GM21717 (cell line): ENCODE measurements at regions not wholly inside any gene's neighbourhood (a gene's known extent, or its start where the extent isn't known, plus 50 kb on each side); places are given as distances from the start of the nearest gene placed in this dataset.

Experiments
- ATAC-seq: cut with Tn5 transposase; IDR thresholded peaks from one replicate; pipeline ENCODE4 v1.9.1; 2021; ENCODE audit warnings: mild to moderate bottlenecking, moderate library complexity; ENCODE audit not compliant: unreplicated experiment

DNA sequence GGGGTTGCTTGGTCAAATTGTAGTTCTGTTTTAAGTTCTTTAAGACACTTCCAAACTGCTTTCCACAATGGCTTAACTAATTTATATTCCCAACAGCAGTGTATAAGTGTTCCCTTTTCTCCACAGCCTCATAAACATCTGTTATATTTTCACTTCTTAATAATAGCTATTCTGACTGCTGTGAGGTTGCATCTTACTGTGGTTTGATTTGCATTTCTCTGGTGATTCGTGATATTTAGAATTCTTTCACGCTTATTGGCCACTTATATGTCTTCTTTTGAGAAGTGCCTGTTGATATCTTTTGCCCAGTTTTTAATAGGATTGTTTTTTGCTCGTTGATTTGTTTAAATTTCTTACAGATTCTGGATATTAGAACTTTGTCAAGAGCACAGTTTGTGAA, 278.6 kb upstream of the ITM2A start:
- no peak for ATAC-seq

DNA sequence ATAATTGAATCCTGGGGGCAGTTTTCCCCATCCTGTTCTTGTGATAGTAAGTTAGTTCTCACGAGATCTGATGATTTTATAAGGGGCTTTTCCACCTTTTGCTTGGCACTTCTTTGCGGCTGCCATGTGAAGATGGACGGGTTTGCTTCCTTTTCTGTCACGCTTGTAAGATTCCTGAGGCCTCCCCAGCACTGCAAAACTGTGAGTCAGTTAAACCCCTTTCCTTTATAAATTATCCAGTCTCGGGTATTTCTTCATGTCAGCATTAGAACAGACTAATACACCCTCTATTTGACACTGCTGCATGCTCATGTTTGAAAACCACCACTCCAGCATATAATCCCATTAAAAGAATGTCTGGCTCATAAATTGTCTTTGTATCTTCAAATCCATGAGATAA, 264.4 kb upstream of the ITM2A start:
- ATAC-seq: no peak

DNA sequence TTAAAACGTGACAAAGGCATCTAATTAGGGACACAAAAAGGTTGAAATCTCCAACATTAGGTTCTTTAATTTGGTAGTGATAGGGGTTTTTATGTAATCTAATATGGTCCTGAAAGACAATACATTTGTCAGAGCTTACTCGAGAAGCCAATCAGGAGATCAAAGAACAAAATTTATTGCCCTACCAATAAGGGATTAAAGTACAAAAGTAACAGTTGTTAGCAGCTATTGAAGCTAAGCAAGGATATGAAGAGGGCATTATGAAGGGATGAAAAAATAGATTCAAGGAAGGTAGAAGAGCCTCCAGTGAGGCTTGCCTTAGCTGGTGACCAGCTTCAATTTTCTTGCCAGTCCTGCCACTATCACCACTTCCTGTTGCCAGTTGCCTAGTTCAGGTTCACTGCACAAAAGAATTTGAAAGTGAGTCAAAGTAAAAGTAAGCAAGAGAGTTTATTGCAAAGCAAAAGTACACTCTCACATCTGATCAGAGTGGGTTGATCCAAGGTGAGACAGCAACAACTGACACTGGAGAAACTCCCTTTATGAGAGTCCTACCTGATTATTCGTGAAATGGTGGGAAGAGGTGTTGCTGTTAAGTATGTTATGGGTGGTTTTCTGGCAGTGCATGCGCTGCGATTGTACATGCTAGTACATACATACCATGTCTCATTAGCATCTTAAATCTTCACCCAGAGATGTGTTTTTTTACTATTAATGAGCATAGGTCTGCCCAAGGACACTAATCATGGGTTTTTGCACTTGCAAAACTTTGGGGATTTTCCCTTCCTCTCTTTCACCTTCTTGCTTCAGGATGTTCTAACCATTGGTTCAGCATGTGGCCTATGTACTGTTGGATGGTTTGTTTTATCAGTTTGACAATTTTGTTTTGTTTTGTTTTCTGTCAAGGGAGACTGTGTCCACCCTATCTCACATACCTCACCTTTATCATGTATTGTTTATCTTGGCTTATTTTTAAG, 263.2 kb upstream of the ITM2A start:
- ATAC-seq: peak; percentile 83

DNA sequence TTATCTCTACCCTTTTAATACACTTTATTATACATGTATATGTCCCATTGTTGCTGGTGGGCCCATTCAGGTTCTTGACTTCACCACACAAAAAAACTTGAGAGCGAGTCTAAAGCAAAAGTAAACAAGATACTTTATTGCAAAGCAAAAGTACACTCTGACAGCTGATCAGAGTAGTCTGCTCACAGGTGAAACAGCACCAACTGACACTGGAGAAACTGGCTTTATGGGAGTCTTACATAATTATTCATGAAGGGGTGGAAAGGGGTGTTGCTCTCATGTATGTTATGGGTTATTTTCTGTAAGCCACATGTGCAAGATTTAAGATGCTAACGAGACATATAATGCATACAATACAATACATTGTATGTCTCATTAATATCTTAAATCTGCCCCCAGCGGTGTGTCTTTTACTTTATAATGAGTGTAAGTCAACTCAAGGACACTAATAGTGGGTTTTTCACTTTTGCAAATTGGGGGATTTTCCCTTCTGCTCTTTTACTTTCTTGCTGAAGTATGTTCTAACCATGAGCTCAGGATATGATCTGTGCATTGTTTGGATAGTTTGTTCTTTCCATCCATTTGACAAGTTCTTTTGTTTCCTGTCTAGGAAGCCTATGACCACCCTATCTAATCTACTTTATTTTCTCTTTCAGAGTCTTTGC, 256.1 kb upstream of the ITM2A start:
- peak; percentile 62 for ATAC-seq

DNA sequence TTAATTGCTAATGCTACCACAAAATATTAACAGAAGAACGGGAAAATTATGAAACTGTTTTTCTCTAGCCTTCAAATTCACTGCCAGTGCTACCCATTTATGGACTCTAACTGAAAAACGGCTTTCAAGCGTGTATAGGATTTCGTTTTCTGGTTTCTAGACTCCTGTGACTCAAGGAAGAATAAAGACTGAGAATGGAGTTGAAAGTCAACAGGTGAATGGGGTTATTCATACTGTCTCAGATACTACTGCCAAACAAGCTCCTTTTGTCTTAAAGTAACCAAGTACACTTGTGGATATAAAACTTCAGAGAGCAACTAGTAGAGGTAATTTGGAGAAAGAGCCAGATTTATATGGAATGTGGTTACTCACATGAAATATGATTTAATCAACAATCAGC, 251.1 kb upstream of the ITM2A start:
- ATAC-seq: no peak

DNA sequence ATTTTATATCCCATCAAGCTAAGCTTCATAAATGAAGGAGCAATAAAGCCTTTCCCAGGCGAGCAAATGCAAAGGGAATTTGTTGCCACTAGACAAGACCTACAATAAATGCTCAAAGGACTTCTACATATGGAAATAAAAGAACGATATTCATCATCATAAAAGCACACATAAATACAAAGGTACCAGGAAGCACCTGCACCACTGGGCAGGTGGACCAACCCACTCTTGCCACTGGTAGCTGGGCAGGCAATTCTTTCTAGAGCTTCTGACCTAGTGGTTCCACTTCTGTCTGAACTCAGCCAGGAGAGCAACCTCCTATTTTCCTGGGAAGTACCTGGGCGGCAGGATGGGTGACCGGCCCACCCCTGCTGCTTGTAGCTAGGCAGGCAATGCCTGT, 237.2 kb upstream of the ITM2A start:
- ATAC-seq: no peak

DNA sequence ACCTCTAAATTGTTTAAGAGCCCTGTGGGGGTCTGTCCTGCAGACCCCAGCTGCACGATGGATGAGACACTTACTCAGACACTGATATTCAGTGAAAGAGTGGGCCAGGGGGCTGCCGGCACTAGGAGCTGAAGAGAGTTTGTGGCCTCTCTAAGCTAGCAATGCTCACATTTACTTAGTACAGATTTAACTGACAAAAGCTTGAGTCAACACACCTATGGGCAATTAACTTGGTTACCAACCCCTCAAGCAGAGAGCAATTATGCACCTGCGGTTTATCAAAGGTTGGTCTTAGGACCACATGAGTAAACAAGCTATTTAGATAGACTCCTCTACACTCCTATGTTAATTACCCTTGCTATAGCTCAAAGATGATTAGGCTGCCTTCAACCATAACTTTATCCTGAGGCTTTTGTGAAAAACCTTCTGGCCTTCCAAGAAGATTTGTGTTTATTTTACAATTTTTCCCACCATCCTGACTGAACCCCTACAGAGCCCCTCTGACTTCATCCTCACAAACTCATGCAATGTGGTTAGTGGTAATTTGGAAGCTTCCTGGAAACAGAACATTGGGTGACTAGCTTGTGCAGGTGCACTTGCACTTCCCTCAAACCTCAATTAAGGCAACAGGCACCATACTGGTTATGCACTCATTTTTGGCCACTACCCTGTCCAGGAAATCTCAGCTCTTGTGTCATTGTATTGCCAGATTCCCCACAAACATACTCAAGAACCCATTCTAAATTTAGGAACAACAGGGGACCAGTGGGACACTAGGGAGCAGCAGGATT, 234.4 kb upstream of the ITM2A start:
- no peak for ATAC-seq

DNA sequence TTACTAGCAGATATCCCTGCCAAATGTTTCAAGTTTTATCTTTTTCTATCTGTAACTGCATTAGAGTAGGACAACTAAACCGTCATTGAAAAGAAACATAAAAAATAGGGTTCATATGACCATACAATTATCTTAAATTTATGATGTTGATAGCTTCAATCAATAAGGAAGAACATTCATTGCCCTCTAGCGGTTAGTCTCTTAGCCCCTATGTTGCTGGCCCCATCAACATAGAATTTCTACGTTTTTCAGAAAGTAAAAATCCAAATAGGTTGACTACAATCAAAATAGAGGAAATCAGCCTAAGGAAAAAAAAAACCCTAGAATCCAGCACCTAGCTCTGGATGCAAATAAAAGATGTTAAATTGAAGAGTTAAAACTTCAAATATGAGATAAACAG, 225.1 kb upstream of the ITM2A start:
- ATAC-seq: no peak

DNA sequence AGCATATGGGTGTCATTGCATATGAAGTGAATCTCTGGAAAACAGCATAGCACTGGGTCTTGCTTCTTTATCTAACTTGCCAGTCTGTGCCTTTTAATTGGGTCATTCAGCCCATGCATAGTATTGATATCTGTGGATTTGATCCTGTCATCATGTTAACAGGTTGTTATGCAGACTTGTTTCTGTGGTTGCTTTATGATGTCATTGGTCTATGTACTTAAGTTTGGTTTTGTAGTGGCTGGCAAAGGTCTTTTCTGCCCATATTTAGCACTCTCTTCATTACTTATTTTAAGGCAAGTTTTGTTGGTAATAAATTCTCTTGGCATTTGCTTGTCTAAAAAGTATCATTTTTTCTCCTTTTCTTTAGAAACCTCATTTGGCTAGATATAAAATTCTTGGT, 221.1 kb upstream of the ITM2A start:
- ATAC-seq: no peak

DNA sequence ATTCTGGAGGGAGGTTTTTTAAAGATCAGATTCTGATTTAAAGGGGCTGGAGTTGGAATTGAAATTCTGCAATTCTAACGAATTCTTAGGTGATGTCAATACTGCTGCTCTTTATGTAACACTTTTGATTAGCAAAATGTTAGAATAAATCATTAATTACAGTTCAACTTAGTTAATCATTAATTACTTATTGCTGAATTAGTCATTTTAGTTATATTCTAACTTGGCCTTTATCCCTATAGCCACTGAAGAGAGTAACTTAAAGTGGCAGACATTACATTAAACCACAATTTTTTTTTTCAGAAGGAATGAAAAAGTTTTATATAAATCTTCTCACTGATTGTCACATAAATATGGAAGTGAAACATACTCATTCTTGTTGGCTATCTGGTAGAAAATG, 206.6 kb upstream of the ITM2A start:
- ATAC-seq: no peak

DNA sequence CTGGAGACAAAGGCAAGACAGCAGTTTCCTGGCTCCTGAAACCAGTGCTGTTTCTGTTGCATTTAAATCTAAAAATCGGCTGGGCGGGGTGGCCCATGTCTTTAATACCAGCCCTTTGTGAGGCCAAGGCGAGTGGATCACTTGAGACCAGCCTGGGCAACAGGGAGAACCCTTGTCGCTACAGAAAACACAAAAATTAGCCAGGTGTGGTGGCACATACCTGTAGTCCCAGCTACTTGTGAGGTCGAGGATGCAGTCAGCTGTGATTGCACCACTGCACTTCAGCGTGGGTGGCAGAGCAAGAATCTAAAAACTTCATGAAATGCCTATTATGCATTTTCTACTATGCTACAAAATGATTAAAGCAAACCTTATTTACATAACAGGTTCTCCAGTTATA, 205.4 kb upstream of the ITM2A start:
- ATAC-seq: no peak

DNA sequence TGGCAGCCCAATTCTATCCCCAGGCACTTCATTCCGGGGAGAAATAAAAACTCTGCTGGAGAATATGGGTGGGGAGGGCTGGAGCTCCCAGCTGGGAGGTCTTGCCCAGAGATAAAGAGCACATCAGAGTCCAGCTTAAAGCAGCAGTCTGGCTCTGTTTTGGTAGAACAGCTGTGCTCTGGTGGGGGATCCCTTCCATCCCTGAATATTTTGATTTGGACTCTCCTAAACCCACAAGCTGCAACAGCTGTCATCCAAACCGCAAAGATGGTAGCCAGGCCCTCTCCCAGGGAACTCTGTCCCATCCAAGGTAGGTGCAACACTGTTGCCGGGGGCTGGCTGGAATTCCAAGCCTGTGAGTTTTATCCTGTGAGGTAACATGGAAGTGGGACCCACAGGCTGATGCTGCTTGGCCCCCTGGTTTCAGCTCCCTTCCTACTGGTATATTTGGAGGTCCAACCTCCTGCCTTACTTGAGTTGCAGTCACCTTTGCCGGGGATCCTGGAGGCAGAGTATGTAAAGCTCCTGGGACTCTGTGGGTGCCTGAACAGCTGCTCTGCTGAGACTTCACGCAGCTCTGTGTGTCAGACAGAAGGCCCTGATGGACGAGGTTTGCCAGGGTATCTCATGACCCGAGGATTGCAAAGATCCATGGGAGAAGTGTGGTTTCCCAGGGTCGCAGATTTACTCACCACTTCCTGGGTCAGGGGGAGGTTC, 203.5 kb upstream of the ITM2A start:
- no peak for ATAC-seq

DNA sequence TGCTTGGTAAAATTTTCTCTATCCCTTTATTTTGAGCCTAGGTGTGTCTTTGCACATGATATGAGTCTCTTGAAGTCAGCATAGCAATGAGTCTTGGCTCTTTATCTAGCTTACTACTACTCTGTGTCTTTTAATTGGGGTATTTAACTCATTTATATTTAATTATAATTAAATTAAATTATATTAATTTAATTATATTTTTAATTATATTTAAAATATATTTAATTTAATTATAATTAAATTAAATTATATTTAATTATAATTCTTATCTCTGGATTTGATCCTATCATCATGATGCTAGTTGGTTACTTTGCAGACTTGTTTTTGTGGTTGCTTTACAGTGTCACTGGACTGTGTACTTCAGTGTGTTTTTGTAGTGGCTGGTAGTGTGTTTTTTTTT, 201.2 kb upstream of the ITM2A start:
- ATAC-seq: no peak

DNA sequence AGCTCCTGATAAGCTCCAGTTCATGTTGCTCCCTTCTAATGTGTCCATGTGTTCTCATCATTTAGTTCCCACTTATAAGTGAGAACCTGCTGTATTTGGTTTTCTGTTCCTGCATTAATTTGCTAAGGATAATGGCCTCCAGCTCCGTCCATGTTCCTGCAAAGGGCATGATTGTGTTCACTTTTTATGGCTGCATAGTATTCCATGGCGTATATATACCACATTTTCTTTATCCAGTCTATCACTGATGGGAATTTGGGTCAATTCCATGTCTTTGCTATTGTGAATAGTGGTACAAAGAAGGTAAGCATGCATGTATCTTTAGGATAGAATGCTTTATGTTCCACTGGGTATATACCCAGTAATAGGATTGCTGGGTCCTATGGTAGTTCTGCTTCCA, 197.2 kb upstream of the ITM2A start:
- ATAC-seq: no peak

DNA sequence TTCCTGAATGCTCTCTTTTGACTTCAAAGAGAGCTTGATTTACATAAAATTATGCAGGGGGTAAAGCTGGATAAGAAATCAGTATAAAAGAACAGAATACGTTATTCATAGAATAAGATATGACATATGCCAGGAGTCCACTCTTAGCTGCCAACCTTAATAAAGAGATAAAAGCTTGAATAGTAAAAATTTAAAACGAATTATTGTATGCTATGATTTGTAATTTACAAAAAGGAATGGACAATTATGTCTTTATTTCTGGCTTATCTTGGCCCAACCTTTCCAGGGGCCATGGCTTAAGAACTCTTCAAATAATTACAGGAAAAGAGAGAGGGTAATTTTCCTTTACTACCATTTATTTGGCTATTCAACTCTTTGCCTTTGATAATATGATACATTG, 192.2 kb upstream of the ITM2A start:
- no peak for ATAC-seq

DNA sequence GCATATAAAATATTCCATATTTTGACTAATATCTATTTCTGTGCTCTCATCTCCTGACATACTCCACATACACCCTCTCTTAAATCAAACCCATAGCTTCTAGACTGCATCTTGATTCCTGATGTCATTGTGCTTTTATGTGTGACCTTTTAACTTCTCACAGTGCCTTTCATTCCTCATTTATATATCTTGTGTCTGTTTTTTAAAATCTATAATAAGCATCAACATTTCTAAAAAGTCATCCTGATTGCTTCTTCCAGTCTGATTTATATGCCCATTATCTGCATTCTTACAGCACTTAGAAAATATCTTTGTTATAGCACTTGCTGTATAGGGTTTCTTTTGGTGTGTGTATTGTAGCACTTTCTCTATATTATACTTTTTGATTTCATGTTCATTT, 190.1 kb upstream of the ITM2A start:
- no peak for ATAC-seq

DNA sequence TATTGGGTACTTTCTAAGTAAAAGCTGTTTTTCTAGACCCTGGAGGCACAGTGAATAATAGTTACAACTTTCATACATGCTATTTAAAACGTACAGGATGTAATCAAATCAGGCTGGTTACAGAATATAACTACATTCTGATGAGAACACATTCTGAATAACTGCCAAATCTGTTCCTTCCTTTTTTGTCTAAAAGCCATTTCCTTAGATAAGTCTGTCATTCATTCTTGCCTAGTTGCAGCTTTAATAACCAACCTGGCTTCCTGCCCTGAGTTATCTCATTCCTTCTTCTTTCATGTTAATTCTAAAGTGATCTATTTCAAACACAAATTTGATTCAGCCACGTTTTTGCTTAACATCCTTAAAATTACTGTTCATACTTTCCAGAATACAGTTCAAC, 189.7 kb upstream of the ITM2A start:
- no peak for ATAC-seq

DNA sequence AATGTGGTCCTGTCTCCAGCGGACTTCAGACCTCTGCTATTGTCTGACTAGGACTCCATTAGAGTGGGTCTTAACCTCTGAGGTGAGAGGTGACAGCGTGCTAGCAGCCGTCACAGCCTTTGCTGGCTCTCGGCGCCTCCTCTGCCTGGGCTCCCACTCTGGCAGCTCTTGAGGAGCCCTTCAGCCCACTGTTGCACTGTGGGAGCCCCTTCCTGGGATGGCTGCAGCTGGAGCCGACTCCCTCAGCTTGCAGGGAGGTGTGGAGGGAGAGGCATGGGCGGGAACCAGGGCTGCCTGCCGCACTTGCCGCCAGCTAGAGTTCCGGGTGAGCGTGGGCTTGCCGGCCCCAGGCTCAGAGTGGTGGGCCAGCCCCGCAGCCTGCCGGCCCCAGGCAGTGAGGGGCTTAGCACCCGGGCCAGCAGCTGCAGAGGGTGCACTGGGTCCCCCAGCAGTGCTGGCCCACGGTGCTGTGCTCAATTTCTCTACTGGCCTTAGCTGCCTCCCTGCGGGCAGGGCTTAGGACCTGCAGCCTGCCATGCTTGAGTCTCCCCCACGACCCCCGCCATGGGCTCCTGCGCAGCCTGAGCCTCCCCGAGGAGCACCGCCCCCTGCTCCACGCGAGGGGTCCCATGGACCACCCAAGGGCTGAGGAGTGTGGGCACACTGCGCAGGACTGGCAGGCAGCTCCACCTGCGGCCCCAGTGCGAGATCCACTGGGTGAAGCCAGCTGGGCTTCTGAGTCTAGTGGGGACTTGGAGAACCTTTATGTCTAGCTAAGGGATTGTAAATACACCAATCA, 163.4 kb upstream of the ITM2A start:
- no peak for ATAC-seq

DNA sequence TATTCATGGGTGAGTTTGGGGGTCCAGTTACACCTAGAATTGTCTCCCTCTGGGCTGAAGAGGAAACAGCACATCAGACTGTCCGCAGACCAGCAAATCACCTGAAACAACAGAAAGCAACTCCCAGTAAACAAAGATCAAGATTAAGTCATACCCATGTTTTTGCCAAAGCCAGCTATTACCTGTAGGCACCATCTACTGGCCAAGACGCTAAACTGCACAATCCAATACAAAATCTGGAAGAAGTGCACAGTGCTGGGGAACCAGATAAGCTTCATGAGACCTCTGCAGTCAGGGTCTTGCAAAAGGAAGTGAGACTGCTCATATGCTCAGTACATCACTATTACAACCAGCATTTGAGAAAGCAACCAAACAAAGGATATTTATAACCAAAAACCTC, 157.5 kb upstream of the ITM2A start:
- no peak for ATAC-seq

DNA sequence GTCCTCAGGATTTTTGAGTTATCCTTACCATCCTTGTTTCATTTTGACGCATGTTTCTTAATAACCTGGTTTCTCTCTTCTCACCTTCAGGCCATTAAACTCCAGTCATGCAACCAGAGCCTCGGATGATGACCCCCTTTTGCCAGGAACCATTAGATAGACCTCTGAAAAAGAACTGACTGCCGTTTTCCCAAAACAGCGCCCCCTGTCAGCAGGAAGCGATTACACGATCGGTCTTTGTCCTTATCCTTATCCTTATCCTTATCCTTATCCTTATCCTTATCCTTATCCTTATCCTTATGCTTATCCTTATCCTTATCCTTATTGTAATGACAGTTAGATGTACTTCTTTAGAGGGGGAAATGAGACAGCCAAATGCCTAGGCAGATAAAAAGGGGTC, 148.4 kb upstream of the ITM2A start:
- no peak for ATAC-seq
